NCI-H510A (cell line): ENCODE measurements at regions not wholly inside any gene's neighbourhood (a gene's known extent, or its start where the extent isn't known, plus 50 kb on each side); places are given as distances from the start of the nearest gene placed in this dataset.
"Not testable (repeated sequence)": the region's sequence is repeated elsewhere in the genome, so short reads cannot be mapped to it uniquely, and the experiment has no call there.

ENCODE experiments used
- DNase-seq: peaks from one replicate; lab custom pipeline; 2025; lab: John Stamatoyannopoulos, UW

DNA sequence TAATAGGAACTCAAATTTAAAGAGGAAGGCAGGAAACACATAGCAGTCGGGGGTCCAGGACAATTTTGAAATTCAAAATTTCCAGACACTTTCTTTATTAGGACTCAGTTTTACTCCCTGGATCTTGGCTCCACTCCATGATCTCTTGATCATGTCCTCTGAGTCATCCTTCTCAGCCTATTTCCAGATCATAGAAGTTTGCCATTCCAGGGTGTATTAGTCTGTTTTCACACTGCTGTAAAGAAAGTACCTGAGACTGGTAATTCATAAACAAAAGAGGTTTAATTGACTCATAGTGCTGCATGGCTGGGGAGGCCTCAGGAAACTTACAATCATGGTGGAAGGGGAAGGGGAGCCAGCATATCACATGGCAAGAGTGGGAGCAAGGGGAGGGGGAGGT lies 564.7 kb upstream of the ACTRT1 start:
- DNase-seq = no peak

- not testable (repeated sequence) for DNase-seq
These were observed 554.6 kb upstream of the ACTRT1 start for GRCh38 chrX:128606817-128607216.

DNA sequence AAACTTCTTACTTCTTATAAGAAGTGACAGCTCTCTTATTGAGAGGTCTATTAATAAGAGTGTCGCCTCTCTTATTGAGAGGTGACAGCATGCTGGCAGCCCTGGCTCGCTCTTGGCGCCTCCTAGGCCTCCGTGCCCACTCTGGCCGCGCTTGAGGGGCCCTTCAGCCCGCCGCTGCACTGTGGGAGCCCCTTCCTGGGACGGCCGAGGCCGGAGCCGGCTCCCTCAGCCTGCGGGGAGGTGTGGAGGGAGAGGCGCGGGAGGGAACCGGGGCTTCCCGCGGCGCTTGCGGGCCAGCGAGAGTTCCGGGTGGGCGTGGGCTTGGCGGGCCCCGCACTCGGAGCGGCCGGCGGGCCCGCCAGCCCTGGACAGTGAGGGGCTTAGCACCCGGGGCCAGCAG lies 554.2 kb upstream of the ACTRT1 start:
- DNase-seq = not testable (repeated sequence)

- no peak for DNase-seq
These were observed 549.5 kb upstream of the ACTRT1 start for GRCh38 chrX:128601706-128602105.

DNA sequence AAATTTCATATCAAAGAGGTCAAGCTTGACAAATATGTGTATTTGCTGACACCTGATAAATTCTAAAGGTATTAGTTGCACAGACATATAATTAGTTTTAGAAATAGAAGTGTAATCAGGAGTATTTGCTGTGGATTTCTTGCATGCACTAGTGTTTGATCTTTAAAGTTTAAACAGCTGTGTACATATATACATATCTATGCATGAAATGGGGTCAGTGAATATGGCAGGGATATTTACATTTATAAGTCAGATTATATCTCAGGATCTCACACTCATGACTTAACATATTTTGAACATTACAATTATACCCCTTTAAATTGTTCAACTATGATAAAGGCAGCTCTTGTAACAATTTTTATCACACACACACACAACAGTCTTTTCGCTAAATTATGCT lies 547.4 kb upstream of the ACTRT1 start:
- DNase-seq = no peak

- no peak for DNase-seq
These were observed 529.8 kb upstream of the ACTRT1 start for GRCh38 chrX:128582036-128582435.

GRCh38 chrX:128581615-128582014 lies 529.4 kb upstream of the ACTRT1 start:
- no peak for DNase-seq

GRCh38 chrX:128543114-128543513 lies 490.9 kb upstream of the ACTRT1 start:
- no peak for DNase-seq

DNA sequence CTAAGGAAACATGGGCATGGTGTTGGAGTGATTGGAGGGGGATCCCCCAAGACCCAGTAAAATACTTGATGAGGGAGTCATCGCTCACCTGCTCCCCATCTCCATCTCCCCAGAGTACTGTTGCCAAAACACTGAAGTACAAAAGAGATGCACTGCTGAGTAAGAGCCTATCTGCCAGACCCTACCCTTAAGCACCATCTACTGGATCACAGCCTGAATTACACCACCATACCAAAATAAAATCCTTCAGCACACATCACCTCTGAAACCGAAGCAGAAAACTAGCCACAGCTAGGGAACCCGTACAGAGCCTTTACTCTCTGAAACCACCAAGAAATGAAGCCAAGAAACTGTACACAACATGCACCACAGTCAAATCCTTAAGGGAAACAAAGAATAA lies 466.3 kb upstream of the ACTRT1 start:
- DNase-seq = no peak

- no peak for DNase-seq
These were observed 465.5 kb upstream of the ACTRT1 start for GRCh38 chrX:128517691-128518090.

DNA sequence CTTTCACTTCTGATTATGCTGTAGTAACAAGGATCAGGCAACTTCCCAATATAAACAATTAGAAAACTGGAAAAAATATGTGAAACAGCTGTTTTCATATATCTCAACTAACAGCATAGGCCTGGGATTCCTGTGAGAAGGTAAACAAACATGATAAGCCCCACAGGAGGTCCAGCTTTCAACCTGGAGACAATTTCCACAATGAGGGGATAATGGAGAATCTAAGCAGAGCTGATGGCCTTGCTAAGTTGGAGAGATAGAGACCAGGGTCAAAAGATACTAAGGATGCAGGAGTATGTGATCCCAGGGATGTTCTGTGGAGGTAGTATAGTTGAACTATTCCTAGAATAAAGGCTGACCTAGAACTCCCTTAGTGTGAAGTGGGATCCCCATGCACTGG lies 452.3 kb upstream of the ACTRT1 start:
- no peak for DNase-seq

GRCh38 chrX:128464116-128464515 lies 411.9 kb upstream of the ACTRT1 start:
- DNase-seq = no peak

GRCh38 chrX:128460835-128461234 lies 408.6 kb upstream of the ACTRT1 start:
- DNase-seq = no peak

DNA sequence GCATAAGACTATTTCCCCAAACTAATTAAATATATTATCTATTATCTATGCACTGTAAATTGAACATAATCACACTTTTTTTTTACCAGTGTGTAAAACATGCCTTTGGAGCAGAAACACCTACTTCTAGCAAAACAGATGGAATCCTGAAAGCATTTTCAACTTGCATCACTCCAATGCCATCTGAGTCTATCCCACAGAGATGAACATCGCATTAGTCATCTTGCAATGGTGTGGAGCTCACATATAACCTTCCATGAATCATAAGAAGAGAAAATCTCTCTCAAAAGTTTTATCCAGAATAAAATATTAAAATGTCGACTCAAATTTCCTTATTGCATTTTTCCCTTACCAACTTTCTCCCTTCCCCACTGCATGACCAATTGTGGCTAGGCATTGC lies 406.7 kb upstream of the ACTRT1 start:
- no peak for DNase-seq

DNA sequence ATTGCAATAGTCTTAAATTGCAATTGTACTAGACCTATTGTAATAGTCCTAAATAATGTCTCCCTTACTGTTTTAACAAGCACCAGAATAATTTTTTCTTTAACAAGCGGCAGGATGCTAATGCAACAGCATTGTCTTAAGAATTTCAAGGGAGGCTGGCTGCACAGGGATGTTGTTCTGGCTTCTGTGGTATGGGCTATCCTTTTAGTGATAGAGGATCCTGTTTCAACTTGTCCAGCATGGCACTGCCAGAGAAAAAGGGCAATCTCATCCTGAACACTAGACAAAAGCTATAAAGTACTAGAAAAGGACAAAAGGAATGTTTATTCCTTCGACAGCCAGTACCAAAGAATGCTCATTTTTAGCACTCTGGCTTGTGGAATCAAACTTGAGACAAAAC lies 405.5 kb upstream of the ACTRT1 start:
- DNase-seq = no peak

DNA sequence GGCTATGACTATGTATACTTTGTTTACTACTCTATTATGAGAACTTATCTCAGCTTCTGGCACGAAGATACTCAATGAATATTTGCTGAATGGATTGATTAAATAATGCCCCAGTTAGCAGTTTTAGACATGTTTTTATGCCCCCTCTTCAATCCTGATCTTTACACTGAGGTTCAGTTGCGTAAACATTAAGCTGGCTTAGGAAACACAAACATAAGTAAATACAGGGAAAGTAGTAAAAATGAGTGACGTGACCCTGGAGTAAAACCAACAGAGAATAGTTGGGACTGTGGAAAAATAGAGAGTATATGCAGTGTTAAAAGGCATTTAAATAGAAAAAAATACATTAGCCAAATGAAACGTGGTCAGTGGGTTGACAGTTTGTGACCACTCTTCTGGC lies 387.0 kb upstream of the ACTRT1 start:
- no peak for DNase-seq

GRCh38 chrX:128438082-128438481 lies 385.9 kb upstream of the ACTRT1 start:
- DNase-seq = no peak

- DNase-seq = peak; percentile 4
These were observed 384.3 kb upstream of the ACTRT1 start for GRCh38 chrX:128436397-128437103.

GRCh38 chrX:128425546-128425945 lies 373.3 kb upstream of the ACTRT1 start:
- DNase-seq = no peak

- DNase-seq = no peak
These were observed 356.6 kb upstream of the ACTRT1 start for GRCh38 chrX:128408842-128409241.

DNA sequence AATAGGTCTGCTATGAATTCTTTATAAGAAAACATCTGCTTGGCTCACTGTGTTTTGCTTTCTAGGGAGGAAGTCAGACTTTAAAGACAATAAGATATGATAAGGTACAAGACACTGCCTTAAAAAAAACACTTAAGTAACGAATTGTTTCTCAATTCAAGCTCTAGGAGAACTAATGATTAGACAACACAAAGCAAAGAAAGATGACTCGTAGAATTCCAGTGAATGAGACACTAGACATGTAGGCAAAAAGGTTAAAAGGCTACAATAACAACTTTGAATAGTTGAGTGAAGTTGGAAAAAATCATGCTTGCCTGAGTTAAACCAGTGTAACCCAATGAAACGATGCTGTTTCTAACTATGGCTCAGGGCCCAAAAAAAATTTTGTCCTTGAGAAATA lies 344.4 kb upstream of the ACTRT1 start:
- DNase-seq = no peak

DNA sequence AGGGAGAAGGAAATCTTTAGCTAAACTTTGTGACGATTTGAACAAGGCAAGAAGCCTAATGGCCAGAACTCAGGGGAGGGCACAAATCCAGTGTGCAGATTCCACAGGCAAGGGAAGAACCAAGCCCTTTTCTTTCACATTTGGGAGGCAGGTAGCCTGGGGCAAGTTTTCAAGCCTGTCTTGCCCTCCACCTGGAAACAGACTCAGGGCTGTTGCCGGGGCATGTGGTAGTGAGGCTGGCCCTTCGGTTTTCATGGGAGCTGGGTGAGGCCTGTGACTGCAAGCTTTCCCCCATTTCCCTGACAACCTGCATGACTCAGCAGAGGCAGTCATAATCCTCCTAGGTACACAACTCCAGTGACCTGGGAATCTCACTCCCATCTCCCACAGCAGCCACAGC lies 331.6 kb upstream of the ACTRT1 start:
- not testable (repeated sequence) for DNase-seq

- no peak for DNase-seq
These were observed 313.3 kb upstream of the ACTRT1 start for GRCh38 chrX:128365492-128365891.

DNA sequence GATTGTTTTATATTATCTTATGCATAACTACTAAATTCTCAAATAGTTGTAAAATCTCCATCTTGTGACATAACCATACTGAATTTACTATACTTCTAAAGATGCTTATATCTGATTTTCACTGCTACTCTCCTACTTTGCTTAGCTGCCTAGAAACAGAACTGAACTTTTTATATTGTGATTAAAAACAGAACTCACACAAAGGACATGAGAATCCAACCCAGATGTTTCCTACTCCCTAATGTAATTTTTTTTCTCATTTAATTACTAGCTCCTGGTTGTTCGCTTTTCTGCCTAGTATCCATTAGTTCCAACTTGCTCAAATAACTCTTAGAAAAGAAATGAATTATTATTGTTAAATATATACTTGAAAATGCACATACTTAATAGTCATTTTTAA lies 283.5 kb upstream of the ACTRT1 start:
- no peak for DNase-seq

GRCh38 chrX:128334821-128335220 lies 282.6 kb upstream of the ACTRT1 start:
- DNase-seq = no peak
